ENCODE measurements at regions not wholly inside any gene's neighbourhood (a gene's known extent, or its start where the extent isn't known, plus 50 kb on each side); places are given as distances from the start of the nearest gene placed in this dataset.

- TF ChIP-seq TOX (CRISPR knock-in tag; IDR thresholded peaks at IDR 0.05; ENCODE audit: borderline replicate concordance) (no peak), RARB (CRISPR knock-in tag; IDR thresholded peaks at IDR 0.05) (no peak), OSR1 (CRISPR knock-in tag; IDR thresholded peaks at IDR 0.05) (no peak), ZFP3 (CRISPR knock-in tag; IDR thresholded peaks at IDR 0.05) (no peak), ZFP30 (CRISPR knock-in tag; IDR thresholded peaks at IDR 0.05) (no peak), ZC3H10 (CRISPR knock-in tag; IDR thresholded peaks at IDR 0.05) (no peak), ISL1 (CRISPR knock-in tag; IDR thresholded peaks at IDR 0.05) (no peak), BACH2 (CRISPR knock-in tag; IDR thresholded peaks at IDR 0.05; ENCODE audit: borderline replicate concordance) (no peak), GLIS3 (CRISPR knock-in tag; IDR thresholded peaks at IDR 0.05) (no peak), CSRNP3 (CRISPR knock-in tag; IDR thresholded peaks at IDR 0.05) (no peak), ESRRG (CRISPR knock-in tag; IDR thresholded peaks at IDR 0.05) (no peak), ZNF70 (CRISPR knock-in tag; IDR thresholded peaks at IDR 0.05) (no peak), CSDC2 (CRISPR knock-in tag; IDR thresholded peaks at IDR 0.05) (no peak), SNAI2 (CRISPR knock-in tag; IDR thresholded peaks at IDR 0.05) (no peak), POU6F1 (CRISPR knock-in tag; IDR thresholded peaks at IDR 0.05; ENCODE audit: borderline replicate concordance, low read depth) (no peak)
- TF ChIP-seq, protein P1, sequence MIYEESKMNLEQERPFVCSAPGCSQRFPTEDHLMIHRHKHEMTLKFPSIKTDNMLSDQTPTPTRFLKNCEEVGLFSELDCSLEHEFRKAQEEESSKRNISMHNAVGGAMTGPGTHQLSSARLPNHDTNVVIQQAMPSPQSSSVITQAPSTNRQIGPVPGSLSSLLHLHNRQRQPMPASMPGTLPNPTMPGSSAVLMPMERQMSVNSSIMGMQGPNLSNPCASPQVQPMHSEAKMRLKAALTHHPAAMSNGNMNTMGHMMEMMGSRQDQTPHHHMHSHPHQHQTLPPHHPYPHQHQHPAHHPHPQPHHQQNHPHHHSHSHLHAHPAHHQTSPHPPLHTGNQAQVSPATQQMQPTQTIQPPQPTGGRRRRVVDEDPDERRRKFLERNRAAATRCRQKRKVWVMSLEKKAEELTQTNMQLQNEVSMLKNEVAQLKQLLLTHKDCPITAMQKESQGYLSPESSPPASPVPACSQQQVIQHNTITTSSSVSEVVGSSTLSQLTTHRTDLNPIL (CRISPR knock-in tag; IDR thresholded peaks at IDR 0.05; ENCODE audit: low read depth), result no peak
- TF ChIP-seq, protein P2, sequence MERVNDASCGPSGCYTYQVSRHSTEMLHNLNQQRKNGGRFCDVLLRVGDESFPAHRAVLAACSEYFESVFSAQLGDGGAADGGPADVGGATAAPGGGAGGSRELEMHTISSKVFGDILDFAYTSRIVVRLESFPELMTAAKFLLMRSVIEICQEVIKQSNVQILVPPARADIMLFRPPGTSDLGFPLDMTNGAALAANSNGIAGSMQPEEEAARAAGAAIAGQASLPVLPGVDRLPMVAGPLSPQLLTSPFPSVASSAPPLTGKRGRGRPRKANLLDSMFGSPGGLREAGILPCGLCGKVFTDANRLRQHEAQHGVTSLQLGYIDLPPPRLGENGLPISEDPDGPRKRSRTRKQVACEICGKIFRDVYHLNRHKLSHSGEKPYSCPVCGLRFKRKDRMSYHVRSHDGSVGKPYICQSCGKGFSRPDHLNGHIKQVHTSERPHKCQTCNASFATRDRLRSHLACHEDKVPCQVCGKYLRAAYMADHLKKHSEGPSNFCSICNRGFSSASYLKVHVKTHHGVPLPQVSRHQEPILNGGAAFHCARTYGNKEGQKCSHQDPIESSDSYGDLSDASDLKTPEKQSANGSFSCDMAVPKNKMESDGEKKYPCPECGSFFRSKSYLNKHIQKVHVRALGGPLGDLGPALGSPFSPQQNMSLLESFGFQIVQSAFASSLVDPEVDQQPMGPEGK (CRISPR knock-in tag; IDR thresholded peaks at IDR 0.05; ENCODE audit: borderline replicate concordance), result no peak
- TF ChIP-seq, protein P3, sequence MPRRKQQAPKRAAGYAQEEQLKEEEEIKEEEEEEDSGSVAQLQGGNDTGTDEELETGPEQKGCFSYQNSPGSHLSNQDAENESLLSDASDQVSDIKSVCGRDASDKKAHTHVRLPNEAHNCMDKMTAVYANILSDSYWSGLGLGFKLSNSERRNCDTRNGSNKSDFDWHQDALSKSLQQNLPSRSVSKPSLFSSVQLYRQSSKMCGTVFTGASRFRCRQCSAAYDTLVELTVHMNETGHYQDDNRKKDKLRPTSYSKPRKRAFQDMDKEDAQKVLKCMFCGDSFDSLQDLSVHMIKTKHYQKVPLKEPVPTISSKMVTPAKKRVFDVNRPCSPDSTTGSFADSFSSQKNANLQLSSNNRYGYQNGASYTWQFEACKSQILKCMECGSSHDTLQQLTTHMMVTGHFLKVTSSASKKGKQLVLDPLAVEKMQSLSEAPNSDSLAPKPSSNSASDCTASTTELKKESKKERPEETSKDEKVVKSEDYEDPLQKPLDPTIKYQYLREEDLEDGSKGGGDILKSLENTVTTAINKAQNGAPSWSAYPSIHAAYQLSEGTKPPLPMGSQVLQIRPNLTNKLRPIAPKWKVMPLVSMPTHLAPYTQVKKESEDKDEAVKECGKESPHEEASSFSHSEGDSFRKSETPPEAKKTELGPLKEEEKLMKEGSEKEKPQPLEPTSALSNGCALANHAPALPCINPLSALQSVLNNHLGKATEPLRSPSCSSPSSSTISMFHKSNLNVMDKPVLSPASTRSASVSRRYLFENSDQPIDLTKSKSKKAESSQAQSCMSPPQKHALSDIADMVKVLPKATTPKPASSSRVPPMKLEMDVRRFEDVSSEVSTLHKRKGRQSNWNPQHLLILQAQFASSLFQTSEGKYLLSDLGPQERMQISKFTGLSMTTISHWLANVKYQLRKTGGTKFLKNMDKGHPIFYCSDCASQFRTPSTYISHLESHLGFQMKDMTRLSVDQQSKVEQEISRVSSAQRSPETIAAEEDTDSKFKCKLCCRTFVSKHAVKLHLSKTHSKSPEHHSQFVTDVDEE (CRISPR knock-in tag; IDR thresholded peaks at IDR 0.05), result no peak
- ATAC-seq, result no peak
Observed at GRCh38 chr5:7244208-7244607, 151.7 kb upstream of the ADCY2 start.

DNA sequence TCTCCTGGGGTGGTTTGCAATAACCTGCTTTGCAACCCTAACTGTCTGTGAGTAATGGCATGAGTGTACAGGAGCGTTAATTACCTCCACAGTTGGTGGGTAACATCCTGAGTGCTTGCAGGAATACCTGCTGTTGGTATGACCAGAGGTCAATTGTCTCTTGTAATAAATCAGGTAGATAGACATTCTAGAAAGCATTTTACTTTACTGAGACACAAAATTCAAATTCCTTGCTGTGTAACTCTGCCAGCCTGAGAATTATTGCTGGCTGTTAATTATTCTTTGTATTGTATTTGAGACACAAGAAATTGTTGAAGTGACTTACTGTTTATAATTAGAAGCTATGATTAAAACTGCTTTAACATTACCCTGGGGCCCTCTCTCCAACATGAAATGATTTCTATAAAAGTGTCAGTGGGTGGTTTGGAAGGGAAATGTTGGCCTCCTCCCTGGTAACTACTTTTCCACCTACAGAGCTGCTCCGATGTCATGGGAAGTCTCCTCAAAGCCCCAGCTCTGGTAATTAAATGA, 150.8 kb upstream of the ADCY2 start:
- no peak for ATAC-seq
- TF ChIP-seq ZNF565 (CRISPR knock-in tag; conservative IDR thresholded peaks at IDR 0.05; ENCODE audit: low read depth), result no peak
- TF ChIP-seq BACH2 (CRISPR knock-in tag; IDR thresholded peaks at IDR 0.05; ENCODE audit: borderline replicate concordance), result no peak
- no peak for TF ChIP-seq OSR1 (CRISPR knock-in tag; IDR thresholded peaks at IDR 0.05)
- TF ChIP-seq PPARA (CRISPR knock-in tag; IDR thresholded peaks at IDR 0.05; ENCODE audit: borderline replicate concordance), result no peak
- TF ChIP-seq ARNTL (CRISPR knock-in tag; IDR thresholded peaks at IDR 0.05; ENCODE audit: borderline replicate concordance, low read depth), result no peak
- TF ChIP-seq, protein P3 (CRISPR knock-in tag; IDR thresholded peaks at IDR 0.05), result no peak
- no peak for TF ChIP-seq ZC3H10 (CRISPR knock-in tag; IDR thresholded peaks at IDR 0.05)
- no peak for TF ChIP-seq GLIS3 (CRISPR knock-in tag; IDR thresholded peaks at IDR 0.05)
- TF ChIP-seq, protein P1 (CRISPR knock-in tag; IDR thresholded peaks at IDR 0.05; ENCODE audit: low read depth), result no peak
- no peak for TF ChIP-seq ZNF8 (CRISPR knock-in tag; IDR thresholded peaks at IDR 0.05)
- no peak for TF ChIP-seq CSDC2 (CRISPR knock-in tag; IDR thresholded peaks at IDR 0.05)
- no peak for TF ChIP-seq ISL1 (CRISPR knock-in tag; IDR thresholded peaks at IDR 0.05)
- no peak for TF ChIP-seq RARB (CRISPR knock-in tag; IDR thresholded peaks at IDR 0.05)
- TF ChIP-seq, protein P2 (CRISPR knock-in tag; IDR thresholded peaks at IDR 0.05; ENCODE audit: borderline replicate concordance), result no peak
- TF ChIP-seq SNAI2 (CRISPR knock-in tag; IDR thresholded peaks at IDR 0.05), result no peak
- no peak for TF ChIP-seq TOX (CRISPR knock-in tag; IDR thresholded peaks at IDR 0.05; ENCODE audit: borderline replicate concordance)
- no peak for TF ChIP-seq ZFP30 (CRISPR knock-in tag; IDR thresholded peaks at IDR 0.05)
